ENCODE measurements at regions not wholly inside any gene's neighbourhood (a gene's known extent, or its start where the extent isn't known, plus 50 kb on each side); places are given as distances from the start of the nearest gene placed in this dataset.

- DNase-seq (ENCODE audit: low read depth) = no peak
- no peak for TF ChIP-seq CTCF (conservative IDR thresholded peaks at IDR 0.05; ENCODE audit: low read depth, low read length)
- no peak overlapping the region for H3K4me3 ChIP-seq (ENCODE audit: low read depth, low read length)
Measured at GRCh38 chr2:30096451-30096850, 50.4 kb upstream of the YPEL5 start.

All from epithelial cell of proximal tubule (primary cell).